OCI-LY1 (cell line): ENCODE measurements at regions not wholly inside any gene's neighbourhood (a gene's known extent, or its start where the extent isn't known, plus 50 kb on each side); places are given as distances from the start of the nearest gene placed in this dataset.

ENCODE experiments used
- EZH2 ChIP-seq: fragments of 200-600 bp; sonication (generic), shearing (Covaris generic); IDR thresholded peaks from 2 replicates; pipeline ENCODE4 v1.8.0; 2017; ENCODE audit warnings: borderline replicate concordance, mixed run types, mild to moderate bottlenecking, antibody characterized with exemption, low read length, moderate library complexity, mixed read lengths
- TF ChIP-seq, protein P1 (sequence below): fragments of 200-600 bp; sonication (generic), shearing (Covaris generic); IDR thresholded peaks from 2 replicates; pipeline ENCODE4 v1.5.1; 2017; ENCODE audit warnings: mild to moderate bottlenecking, antibody characterized with exemption, low read length, moderate library complexity, mixed read lengths

DNA sequence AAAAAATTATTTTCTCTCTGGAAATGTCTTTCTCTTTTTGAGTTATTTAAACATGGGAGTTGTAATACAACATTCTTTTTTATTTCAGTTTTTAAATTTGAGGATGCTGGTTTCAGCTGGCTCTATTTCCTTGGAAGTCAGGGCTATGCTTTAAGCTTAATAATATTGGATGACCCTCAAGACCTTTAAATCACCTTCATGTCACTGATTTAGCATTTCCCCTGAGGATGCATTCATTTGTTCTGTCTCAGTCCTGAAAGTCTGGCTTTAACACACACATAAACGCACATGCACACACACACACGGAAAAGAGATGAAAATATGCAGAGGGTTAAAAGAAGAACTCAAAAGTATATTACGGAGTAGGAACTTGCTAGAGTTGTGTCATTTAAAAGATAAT lies 260.5 kb downstream of the PTBP2 start:
- TF ChIP-seq, protein P1, sequence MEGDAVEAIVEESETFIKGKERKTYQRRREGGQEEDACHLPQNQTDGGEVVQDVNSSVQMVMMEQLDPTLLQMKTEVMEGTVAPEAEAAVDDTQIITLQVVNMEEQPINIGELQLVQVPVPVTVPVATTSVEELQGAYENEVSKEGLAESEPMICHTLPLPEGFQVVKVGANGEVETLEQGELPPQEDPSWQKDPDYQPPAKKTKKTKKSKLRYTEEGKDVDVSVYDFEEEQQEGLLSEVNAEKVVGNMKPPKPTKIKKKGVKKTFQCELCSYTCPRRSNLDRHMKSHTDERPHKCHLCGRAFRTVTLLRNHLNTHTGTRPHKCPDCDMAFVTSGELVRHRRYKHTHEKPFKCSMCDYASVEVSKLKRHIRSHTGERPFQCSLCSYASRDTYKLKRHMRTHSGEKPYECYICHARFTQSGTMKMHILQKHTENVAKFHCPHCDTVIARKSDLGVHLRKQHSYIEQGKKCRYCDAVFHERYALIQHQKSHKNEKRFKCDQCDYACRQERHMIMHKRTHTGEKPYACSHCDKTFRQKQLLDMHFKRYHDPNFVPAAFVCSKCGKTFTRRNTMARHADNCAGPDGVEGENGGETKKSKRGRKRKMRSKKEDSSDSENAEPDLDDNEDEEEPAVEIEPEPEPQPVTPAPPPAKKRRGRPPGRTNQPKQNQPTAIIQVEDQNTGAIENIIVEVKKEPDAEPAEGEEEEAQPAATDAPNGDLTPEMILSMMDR, result no peak
- no peak for TF ChIP-seq EZH2
